ENCODE measurements at regions not wholly inside any gene's neighbourhood (a gene's known extent, or its start where the extent isn't known, plus 50 kb on each side); places are given as distances from the start of the nearest gene placed in this dataset.

GRCh38 chr2:204122425-204122824 lies 185.9 kb downstream of the ICOS start:
- ATAC-seq (no peak), DNase-seq (ENCODE audit: low spot score) (no peak), FAIRE-seq (no peak)
- no peaks in the 10 kb centered on the region for H3K9me3 ChIP-seq (ENCODE audit: low read length)
- peaks cover 0 to 8% of the 10 kb centered on the region in 2 experiments; a peak in 1 of 5 replicates for H3K27me3 ChIP-seq (ENCODE audit: control insufficient read depth in 1 of 2, insufficient read depth in 2 of 2, low read length in 2 of 2)
- no peak overlapping the region for H3K4me3 ChIP-seq (replicated peaks in 1 of 3; ENCODE audit: insufficient read depth in 1 of 3, low read depth in 2 of 3, low read length in 3 of 3)
- ChIA-PET POLR2A (no interaction called here), CTCF (ENCODE audit: low intra/inter-chr PET ratio, low total read pairs) (no interaction called here)
- no peak overlapping the region for H3K27ac ChIP-seq (ENCODE audit: extremely low read length, insufficient read depth, low read length)
- BruUV-seq (replicated peaks), result no TSS peak
- no peaks in the 10 kb centered on the region for H4K20me1 ChIP-seq (ENCODE audit: insufficient read depth, low read length)
- intact Hi-C loops (cut with micrococcal nuclease; ENCODE audit: unreplicated experiment) (no loop called here), in situ Hi-C loops (cut with HindIII; ENCODE audit: extremely low pct_ligation_motif_present, low pct_unique_long_range_greater_than_20kb) (no loop called here)
- no peaks in the 10 kb centered on the region for H3K36me3 ChIP-seq (replicated peaks in 1 of 2; ENCODE audit: control insufficient read depth in 1 of 2, insufficient read depth in 2 of 2, low read length in 2 of 2)
- WGBS (ENCODE audit: low lambda C conversion rate), result 8% methylated on average over 4 of the region's 4 CpGs
- no peaks in the 10 kb centered on the region for H3K79me2 ChIP-seq (ENCODE audit: insufficient read depth, low read length)
- no peak for TF ChIP-seq TFDP1 (CRISPR knock-in tag; IDR thresholded peaks at IDR 0.05; ENCODE audit: borderline replicate concordance)
- TF ChIP-seq STAG1 (CRISPR knock-in tag; IDR thresholded peaks at IDR 0.05), result no peak
- no peak for TF ChIP-seq ARID3A (IDR thresholded peaks at IDR 0.05; ENCODE audit: low read depth, low read length)
- no peak for TF ChIP-seq ZNF883 (CRISPR knock-in tag; IDR thresholded peaks at IDR 0.05; ENCODE audit: not compliant biosample characterization)
- no peak for TF ChIP-seq GPN1 (CRISPR knock-in tag; IDR thresholded peaks at IDR 0.05; ENCODE audit: borderline replicate concordance)
- TF ChIP-seq ZNF280D (CRISPR knock-in tag; IDR thresholded peaks at IDR 0.05), result no peak
- no peak for TF ChIP-seq ZMYM3 (CRISPR knock-in tag; IDR thresholded peaks at IDR 0.05)
- TF ChIP-seq RNF2 (conservative IDR thresholded peaks at IDR 0.05; ENCODE audit: low read depth), result no peak
- TF ChIP-seq ZSCAN25 (CRISPR knock-in tag; IDR thresholded peaks at IDR 0.05), result no peak
- no peak for TF ChIP-seq RELA (CRISPR knock-in tag; IDR thresholded peaks at IDR 0.05)
- no peak for TF ChIP-seq ZNF761 (CRISPR knock-in tag; conservative IDR thresholded peaks at IDR 0.05)
- no peak for TF ChIP-seq SMARCE1 (IDR thresholded peaks at IDR 0.05; ENCODE audit: borderline replicate concordance)
- no peak for TF ChIP-seq TERF1 (CRISPR knock-in tag; IDR thresholded peaks at IDR 0.05)
- no peak for TF ChIP-seq NR3C1 (CRISPR knock-in tag; IDR thresholded peaks at IDR 0.05)
- TF ChIP-seq MAZ (IDR thresholded peaks at IDR 0.05; ENCODE audit: borderline replicate concordance, low read depth, low read length), result no peak
- TF ChIP-seq MAZ (CRISPR knock-in tag; IDR thresholded peaks at IDR 0.05; ENCODE audit: low read depth), result no peak
- TF ChIP-seq NPAS2 (CRISPR knock-in tag; IDR thresholded peaks at IDR 0.05; ENCODE audit: borderline replicate concordance), result no peak
- no peak overlapping the region for H3K9ac ChIP-seq (ENCODE audit: insufficient read depth, low read depth, low read length)
- H2AFZ ChIP-seq (ENCODE audit: low read length), result no peak overlapping the region
- H3K4me2 ChIP-seq (ENCODE audit: low read depth, low read length), result no peak overlapping the region
- no peaks in the 10 kb centered on the region for H3K4me1 ChIP-seq (ENCODE audit: insufficient read depth, low read length)
